ENCODE measurements at regions not wholly inside any gene's neighbourhood (a gene's known extent, or its start where the extent isn't known, plus 50 kb on each side); places are given as distances from the start of the nearest gene placed in this dataset.
A peak's percentile ranks its signal among the peaks of the same experiment; 100 is the strongest.

GRCh38 chr15:73803806-73804205, 50.7 kb upstream of the INSYN1 start:
- POLR2A ChIA-PET: no interaction called here
- no peak overlapping the region for H3K27ac Mint-ChIP-seq
- no peaks in the 10 kb centered on the region for H3K9me3 Mint-ChIP-seq
- DNase-seq (peak in 1 of 10 donors; percentile 24), ATAC-seq (no peak)
- H3K4me3 Mint-ChIP-seq: no peak overlapping the region
- no peaks in the 10 kb centered on the region for H3K4me1 Mint-ChIP-seq
- H3K27me3 Mint-ChIP-seq: peaks cover 0 to 2% (median 0%) of the 10 kb centered on the region in 5 donors
- H3K36me3 Mint-ChIP-seq: no peaks in the 10 kb centered on the region

DNA sequence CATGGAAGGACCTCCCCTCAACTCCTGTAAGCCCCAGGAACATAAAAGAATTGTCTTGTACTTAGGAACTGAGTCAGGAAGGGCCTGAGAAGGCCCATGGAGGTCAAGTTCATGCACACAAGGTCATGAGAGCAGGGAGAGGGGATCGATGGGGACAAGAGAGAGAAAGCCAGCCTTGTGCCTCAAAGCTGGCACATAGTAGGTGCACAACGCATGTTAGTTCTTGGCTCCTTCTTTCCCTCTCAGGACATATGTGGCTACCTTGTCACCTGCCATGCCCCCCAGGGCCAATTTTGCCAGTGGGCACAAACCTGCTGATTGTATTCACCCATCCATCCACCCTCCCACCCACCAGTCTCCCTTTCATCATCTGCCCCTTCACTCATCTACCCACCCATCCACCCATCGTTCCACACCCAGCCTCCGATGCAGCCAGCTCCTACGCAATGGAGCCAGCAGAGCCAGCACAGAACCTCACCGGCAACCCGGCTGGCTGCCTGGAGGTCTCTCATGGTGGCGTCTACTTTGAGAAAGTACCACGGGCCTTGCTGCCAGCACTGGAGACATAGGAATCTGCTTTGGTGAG, 52.4 kb upstream of the INSYN1 start:
- POLR2A ChIA-PET: no interaction called here
- Mint-ChIP-seq H3K4me3 (no peak overlapping the region), H3K9me3 (no peaks in the 10 kb centered on the region), H3K4me1 (no peaks in the 10 kb centered on the region), H3K27ac (no peak overlapping the region), H3K36me3 (no peaks in the 10 kb centered on the region), H3K27me3 (peaks cover 0 to 2% (median 0%) of the 10 kb centered on the region in 5 donors)
- DNase-seq (peak in 1 of 10 donors; percentile 4), ATAC-seq (no peak)

DNA sequence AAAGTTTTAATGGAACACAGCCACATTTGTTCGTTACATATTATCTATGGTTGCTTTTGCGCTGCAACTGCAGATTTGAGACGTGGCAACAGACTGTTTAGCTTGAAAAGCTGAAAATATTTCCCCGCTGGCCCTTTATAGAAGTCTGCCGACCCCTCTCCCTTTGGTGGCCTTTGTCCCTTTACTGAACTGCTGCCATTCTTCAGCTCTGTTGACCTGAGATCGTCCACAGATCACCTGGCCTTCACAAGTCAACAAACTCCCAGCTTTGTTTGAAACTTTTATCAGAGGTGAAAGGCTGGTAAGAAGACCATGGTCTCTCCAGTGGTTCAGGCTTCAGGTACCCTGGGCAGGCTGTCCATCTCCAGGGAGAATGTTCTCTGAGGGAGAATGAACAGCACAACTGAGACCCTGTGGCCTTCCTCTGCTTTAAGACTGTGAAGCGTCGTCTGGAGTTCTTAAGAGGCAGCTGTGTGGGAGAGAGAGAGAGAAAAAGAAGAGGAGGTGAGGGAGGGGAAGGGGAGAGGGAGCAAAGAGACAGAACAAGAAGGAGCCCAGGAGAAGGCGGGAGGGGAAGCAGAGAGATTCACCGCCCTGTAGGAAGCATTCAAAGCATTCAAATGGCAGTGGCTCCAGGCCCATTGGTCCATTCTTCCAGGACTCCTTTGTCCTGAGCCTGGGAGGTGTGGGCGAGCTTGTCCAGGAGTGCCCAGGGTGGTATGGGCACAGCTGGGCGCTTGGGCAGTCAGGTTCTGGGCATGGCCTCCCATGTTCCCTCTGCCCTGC, 53.7 kb upstream of the INSYN1 start:
- no peak for ATAC-seq
- H3K27me3 Mint-ChIP-seq: peaks cover 0 to 2% (median 0%) of the 10 kb centered on the region in 5 donors
- no peaks in the 10 kb centered on the region for H3K9me3 Mint-ChIP-seq
- H3K4me1 Mint-ChIP-seq: no peaks in the 10 kb centered on the region
- H3K27ac Mint-ChIP-seq: peak overlapping the region in 1 of 10 donors; percentile 8
- H3K36me3 Mint-ChIP-seq: no peaks in the 10 kb centered on the region
- no peak overlapping the region for H3K4me3 Mint-ChIP-seq
- DNase-seq: peak in 1 of 10 donors; percentile 10
- POLR2A ChIA-PET: no interaction called here

DNA sequence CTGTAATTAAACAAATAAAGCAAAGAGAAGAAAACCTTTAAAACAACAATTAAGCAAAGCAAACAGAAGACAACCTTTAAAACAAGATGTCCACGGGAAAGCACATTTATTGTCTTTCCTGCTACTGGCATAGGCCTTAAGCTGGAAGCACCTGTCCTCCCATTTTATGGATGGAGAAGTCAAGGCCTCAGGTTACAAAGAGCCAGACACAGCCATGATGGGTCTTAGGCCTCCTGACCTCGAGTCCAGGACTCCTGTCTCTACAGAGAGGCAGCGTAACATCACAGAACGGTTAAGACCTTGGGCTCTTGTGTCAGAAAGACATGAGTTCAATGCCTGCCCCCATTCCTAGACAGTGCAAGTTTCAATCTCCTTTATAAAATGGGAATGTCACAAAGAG, 54.7 kb upstream of the INSYN1 start:
- peaks cover 0 to 2% (median 0%) of the 10 kb centered on the region in 5 donors for H3K27me3 Mint-ChIP-seq
- no peaks in the 10 kb centered on the region for H3K9me3 Mint-ChIP-seq
- DNase-seq (no peak), ATAC-seq (no peak)
- no peaks in the 10 kb centered on the region for H3K4me1 Mint-ChIP-seq
- no peaks in the 10 kb centered on the region for H3K36me3 Mint-ChIP-seq
- H3K4me3 Mint-ChIP-seq: no peak overlapping the region
- POLR2A ChIA-PET: no interaction called here
- H3K27ac Mint-ChIP-seq: no peak overlapping the region

DNA sequence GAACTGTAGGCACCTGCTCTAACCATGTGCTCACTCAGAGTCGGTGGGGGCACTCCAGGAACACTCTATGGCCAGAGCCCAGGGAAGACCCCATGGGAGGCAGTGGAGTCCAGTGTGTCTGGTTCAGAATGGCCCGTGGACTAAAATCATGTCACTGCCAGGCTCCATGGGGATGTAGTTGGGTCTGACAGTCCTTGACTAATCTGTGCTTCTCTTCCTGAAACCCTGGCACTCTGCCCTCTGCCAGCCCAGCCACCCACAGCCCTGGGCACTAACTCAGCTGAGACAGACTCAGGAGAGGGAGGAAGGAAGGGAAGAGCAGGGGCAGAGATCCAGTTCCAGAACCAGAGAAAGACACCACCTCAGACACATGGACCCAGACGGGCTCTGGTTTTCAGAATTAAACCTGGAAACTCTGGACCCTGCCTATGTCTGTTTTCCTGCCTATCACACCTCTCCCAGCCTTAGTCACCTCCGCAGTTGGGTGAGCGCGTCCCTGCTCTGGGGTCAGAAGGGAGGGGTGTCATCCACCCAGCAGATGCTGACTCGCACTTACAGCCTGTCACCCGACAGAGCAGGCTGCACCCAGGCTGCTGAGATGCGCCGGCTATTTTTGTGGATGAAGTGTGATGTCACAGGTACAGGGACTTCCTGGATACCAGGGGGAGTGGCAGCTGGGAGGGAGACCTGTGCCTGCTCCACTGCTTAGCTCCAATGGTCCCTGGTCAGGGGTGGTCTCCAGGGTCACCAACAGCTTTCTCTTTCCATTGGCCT, 56.8 kb upstream of the INSYN1 start:
- H3K27me3 Mint-ChIP-seq: peaks cover 0 to 2% (median 0%) of the 10 kb centered on the region in 5 donors
- POLR2A ChIA-PET: no interaction called here
- ATAC-seq: no peak

GRCh38 chr15:73812806-73813465, 59.8 kb upstream of the INSYN1 start:
- H3K4me3 Mint-ChIP-seq: no peak overlapping the region
- POLR2A ChIA-PET: no interaction called here
- peak overlapping the region in 1 of 10 donors; percentile 54 for H3K27ac Mint-ChIP-seq
- peak in 1 of 10 donors; percentile 6 for DNase-seq
- H3K27me3 Mint-ChIP-seq: peaks cover 0 to 6% (median 3%) of the 10 kb centered on the region in 5 donors
- H3K36me3 Mint-ChIP-seq: no peaks in the 10 kb centered on the region
- no peak for ATAC-seq
- no peaks in the 10 kb centered on the region for H3K4me1 Mint-ChIP-seq
- H3K9me3 Mint-ChIP-seq: no peaks in the 10 kb centered on the region

More for the DNA sequence above, 56.8 kb upstream of the INSYN1 start:
- Mint-ChIP-seq H3K4me1 (no peaks in the 10 kb centered on the region), H3K27ac (no peak overlapping the region), H3K36me3 (no peaks in the 10 kb centered on the region), H3K9me3 (no peaks in the 10 kb centered on the region), H3K4me3 (no peak overlapping the region)
- DNase-seq: no peak

DNA sequence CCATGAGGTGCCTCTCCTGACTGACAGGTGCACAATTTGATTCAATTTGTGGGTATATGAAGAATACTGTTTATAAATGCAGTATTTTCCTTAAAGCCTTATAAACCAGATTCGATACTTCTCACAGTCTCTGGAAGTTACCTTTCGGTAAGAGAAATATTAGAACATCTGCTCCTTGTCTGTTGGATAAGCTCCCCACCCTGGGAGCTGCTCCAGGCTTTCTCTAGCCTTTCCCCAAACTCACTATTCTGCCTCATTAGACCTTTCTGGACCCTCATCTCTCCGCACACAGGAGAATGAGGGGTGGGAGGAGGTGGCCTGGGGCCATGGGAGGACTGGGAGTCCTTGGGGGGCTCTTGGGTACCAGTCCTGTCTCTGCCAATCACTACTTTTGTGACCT, 59.8 kb upstream of the TBC1D21 start:
- Mint-ChIP-seq H3K27me3 (peaks cover 0 to 7% (median 3%) of the 10 kb centered on the region in 5 donors), H3K4me3 (no peak overlapping the region), H3K9me3 (no peaks in the 10 kb centered on the region), H3K4me1 (no peaks in the 10 kb centered on the region), H3K27ac (peak overlapping the region in 1 of 10 donors; percentile 54), H3K36me3 (no peaks in the 10 kb centered on the region)
- POLR2A ChIA-PET: no interaction called here
- ATAC-seq (no peak), DNase-seq (no peak)

DNA sequence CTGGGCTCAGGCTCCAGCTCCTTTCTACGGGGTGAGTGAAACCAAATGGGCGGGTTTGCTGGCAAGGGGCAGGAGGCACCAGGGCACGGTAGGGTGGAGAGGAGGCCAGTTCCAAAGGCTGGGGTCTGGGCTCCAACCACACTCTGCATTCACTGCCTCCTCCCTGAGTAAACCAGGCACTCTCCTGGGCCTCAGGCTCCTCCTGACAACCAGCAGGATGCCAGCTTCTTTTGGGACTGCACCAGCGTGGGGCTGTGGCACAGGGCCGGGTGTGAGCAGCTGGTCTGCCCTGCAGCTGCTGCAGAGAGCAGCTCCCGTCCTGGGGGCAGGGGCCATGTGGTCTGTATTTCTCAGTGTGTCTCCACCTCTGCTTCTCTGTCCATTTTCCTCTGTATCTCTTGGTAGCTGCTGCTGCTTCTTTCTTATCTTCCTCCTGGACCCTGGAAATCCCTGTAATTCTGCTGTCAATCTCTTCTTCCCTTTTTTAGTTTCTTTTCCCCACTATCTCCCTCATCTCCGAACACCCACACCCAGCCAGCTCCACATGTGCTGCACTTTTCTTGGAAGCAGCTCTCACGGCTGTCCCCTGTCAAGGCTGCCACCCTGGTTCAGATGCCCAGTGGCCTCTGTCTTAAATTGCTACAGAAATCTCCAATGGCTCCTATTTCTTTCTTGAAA, 54.9 kb upstream of the TBC1D21 start:
- Mint-ChIP-seq H3K9me3 (peaks cover 0 to 6% (median 0%) of the 10 kb centered on the region in 9 donors), H3K4me1 (no peaks in the 10 kb centered on the region), H3K27me3 (peaks cover 3 to 24% (median 16%) of the 10 kb centered on the region in 5 donors), H3K27ac (peak overlapping the region in 1 of 10 donors; percentile 5), H3K4me3 (no peak overlapping the region), H3K36me3 (peaks cover 0 to 5% (median 0%) of the 10 kb centered on the region in 3 donors)
- DNase-seq: peak in 1 of 10 donors; percentile 26
- no peak for ATAC-seq
- POLR2A ChIA-PET: no interaction called here

GRCh38 chr15:73821181-73821580, 52.2 kb upstream of the TBC1D21 start:
- Mint-ChIP-seq H3K27me3 (peaks cover 7 to 24% (median 16%) of the 10 kb centered on the region in 5 donors), H3K36me3 (peaks cover 0 to 5% (median 0%) of the 10 kb centered on the region in 3 donors), H3K4me3 (no peak overlapping the region), H3K27ac (no peak overlapping the region), H3K4me1 (no peaks in the 10 kb centered on the region), H3K9me3 (peaks cover 0 to 6% (median 0%) of the 10 kb centered on the region in 9 donors)
- DNase-seq (no peak), ATAC-seq (no peak)
- POLR2A ChIA-PET: no interaction called here

- Mint-ChIP-seq H3K4me1 (no peaks in the 10 kb centered on the region), H3K27ac (no peak overlapping the region), H3K27me3 (peaks cover 13 to 38% (median 17%) of the 10 kb centered on the region in 5 donors), H3K9me3 (peaks cover 0 to 6% (median 0%) of the 10 kb centered on the region in 9 donors), H3K36me3 (peaks cover 0 to 5% (median 0%) of the 10 kb centered on the region in 3 donors), H3K4me3 (no peak overlapping the region)
- DNase-seq (no peak), ATAC-seq (no peak)
- POLR2A ChIA-PET: no interaction called here
Observed at GRCh38 chr15:73822998-73823397, 50.4 kb upstream of the TBC1D21 start.

All from naive thymus-derived CD8-positive, alpha-beta T cell (primary cell).